CD4-positive, alpha-beta T cell treated with Interleukin-2 at 100 ng/mL for 4 hours (primary cell): ENCODE measurements at regions not wholly inside any gene's neighbourhood (a gene's known extent, or its start where the extent isn't known, plus 50 kb on each side); places are given as distances from the start of the nearest gene placed in this dataset.
"Not testable (repeated sequence)": the region's sequence is repeated elsewhere in the genome, so short reads cannot be mapped to it uniquely, and the experiment has no call there.

Experiments used
- DNase-seq: peaks from one replicate; pipeline ENCODE4 v3.0.0-alpha.2; 2020; ENCODE audit warnings: low spot score

- no peak for DNase-seq
These were observed 101.9 kb upstream of the ZPLD1 start for GRCh38 chr3:102332934-102333333.

GRCh38 chr3:102336130-102336529 is 98.7 kb upstream of the ZPLD1 start:
- no peak for DNase-seq

- no peak for DNase-seq
These were observed 95.1 kb upstream of the ZPLD1 start for GRCh38 chr3:102339671-102340070.

GRCh38 chr3:102346897-102347296 is 87.9 kb upstream of the ZPLD1 start:
- no peak for DNase-seq

GRCh38 chr3:102348904-102349303 is 85.9 kb upstream of the ZPLD1 start:
- no peak for DNase-seq

- DNase-seq = no peak
These were observed 81.7 kb upstream of the ZPLD1 start for GRCh38 chr3:102353148-102353547.

- no peak for DNase-seq
These were observed 81.0 kb upstream of the ZPLD1 start for GRCh38 chr3:102353805-102354204.

GRCh38 chr3:102354818-102355515 is 79.8 kb upstream of the ZPLD1 start:
- DNase-seq = no peak

- DNase-seq = no peak
These were observed 78.3 kb upstream of the ZPLD1 start for GRCh38 chr3:102356506-102356905.

GRCh38 chr3:102357313-102357712 is 77.5 kb upstream of the ZPLD1 start:
- not testable (repeated sequence) for DNase-seq

GRCh38 chr3:102360183-102360860 is 74.5 kb upstream of the ZPLD1 start:
- no peak for DNase-seq

- no peak for DNase-seq
These were observed 73.7 kb upstream of the ZPLD1 start for GRCh38 chr3:102361101-102361500.

- DNase-seq = not testable (repeated sequence)
These were observed 68.7 kb upstream of the ZPLD1 start for GRCh38 chr3:102366116-102366515.

GRCh38 chr3:102374863-102375634 is 59.8 kb upstream of the ZPLD1 start:
- no peak for DNase-seq

GRCh38 chr3:102378216-102378615 is 56.6 kb upstream of the ZPLD1 start:
- no peak for DNase-seq

- not testable (repeated sequence) for DNase-seq
These were observed 52.6 kb upstream of the ZPLD1 start for GRCh38 chr3:102382201-102382600.
